ENCODE measurements at regions not wholly inside any gene's neighbourhood (a gene's known extent, or its start where the extent isn't known, plus 50 kb on each side); places are given as distances from the start of the nearest gene placed in this dataset.

DNA sequence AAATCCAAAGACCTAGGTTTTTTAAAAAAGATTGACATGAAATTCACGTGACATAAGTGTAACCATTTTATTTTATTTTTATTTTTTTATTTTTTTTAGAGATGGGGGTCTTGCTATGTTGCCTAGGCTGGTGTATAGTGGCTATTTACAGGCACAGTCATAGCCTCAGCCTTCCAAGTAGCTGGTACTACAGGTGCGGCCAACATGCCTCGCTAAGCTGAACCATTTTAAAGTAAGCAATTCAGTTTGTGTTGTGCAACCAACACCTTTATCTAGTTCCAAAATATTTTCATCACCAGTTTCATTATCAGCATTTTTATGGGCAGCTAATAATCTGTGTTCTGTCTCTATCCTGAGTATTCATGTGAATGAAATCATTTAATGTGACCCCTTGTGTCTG, 107.5 kb upstream of the ENPEP start:
- Histone ChIP-seq H3K4me3 (ENCODE audit: low read length in 2 of 2) (no peak overlapping the region), H3K27me3 (ENCODE audit: control insufficient read depth in 1 of 2, insufficient read depth in 2 of 2, low read length in 1 of 2) (no peaks in the 10 kb centered on the region), H3K27ac (ENCODE audit: low read depth in 1 of 2, low read length in 2 of 2) (no peak overlapping the region), H3K4me1 (ENCODE audit: control insufficient read depth in 1 of 2, insufficient read depth in 2 of 2, low read length in 2 of 2) (no peaks in the 10 kb centered on the region), H3K36me3 (ENCODE audit: control insufficient read depth in 1 of 2, insufficient read depth in 2 of 2, low read length in 1 of 2) (no peaks in the 10 kb centered on the region), H3K9me3 (ENCODE audit: control insufficient read depth, low read length) (peaks cover 3% of the 10 kb centered on the region)
- DNase-seq: no peak
- ATAC-seq (ENCODE audit: low FRiP score): no peak
- WGBS, 2 donors: 93 to 97% methylated on average over 3 of the region's 3 CpGs
- intact Hi-C loops (cut with DNase I): no loop called here

DNA sequence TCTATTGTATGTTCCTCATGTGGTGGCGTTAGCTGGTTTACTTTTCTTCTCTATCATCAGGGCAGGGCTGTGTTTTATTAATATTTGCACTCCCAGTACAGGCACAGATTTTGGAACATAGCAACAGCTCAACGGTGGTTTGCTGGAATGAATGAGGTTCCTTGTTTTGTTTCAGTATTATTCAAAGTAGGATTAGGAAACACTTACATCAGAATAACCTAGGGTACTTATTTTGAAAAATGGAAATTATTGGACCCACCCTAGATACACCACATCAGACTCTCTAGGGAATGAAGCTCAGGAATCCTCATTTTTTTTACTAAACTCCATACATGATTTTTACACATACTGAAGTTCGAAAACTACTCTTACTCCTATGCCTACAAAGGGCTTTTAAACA, 108.8 kb upstream of the ENPEP start:
- 83 to 88% methylated on average over 3 of the region's 3 CpGs for WGBS, 2 donors
- H3K27me3 ChIP-seq (ENCODE audit: control insufficient read depth in 1 of 2, insufficient read depth in 2 of 2, low read length in 1 of 2): no peaks in the 10 kb centered on the region
- H3K4me3 ChIP-seq (ENCODE audit: low read length in 2 of 2): no peak overlapping the region
- no peaks in the 10 kb centered on the region for H3K36me3 ChIP-seq (ENCODE audit: control insufficient read depth in 1 of 2, insufficient read depth in 2 of 2, low read length in 1 of 2)
- no peaks in the 10 kb centered on the region for H3K4me1 ChIP-seq (ENCODE audit: control insufficient read depth in 1 of 2, insufficient read depth in 2 of 2, low read length in 2 of 2)
- intact Hi-C loops (cut with DNase I): no loop called here
- DNase-seq (no peak), ATAC-seq (ENCODE audit: low FRiP score) (no peak)
- peaks cover 3% of the 10 kb centered on the region for H3K9me3 ChIP-seq (ENCODE audit: control insufficient read depth, low read length)
- no peak overlapping the region for H3K27ac ChIP-seq (ENCODE audit: low read depth in 1 of 2, low read length in 2 of 2)

DNA sequence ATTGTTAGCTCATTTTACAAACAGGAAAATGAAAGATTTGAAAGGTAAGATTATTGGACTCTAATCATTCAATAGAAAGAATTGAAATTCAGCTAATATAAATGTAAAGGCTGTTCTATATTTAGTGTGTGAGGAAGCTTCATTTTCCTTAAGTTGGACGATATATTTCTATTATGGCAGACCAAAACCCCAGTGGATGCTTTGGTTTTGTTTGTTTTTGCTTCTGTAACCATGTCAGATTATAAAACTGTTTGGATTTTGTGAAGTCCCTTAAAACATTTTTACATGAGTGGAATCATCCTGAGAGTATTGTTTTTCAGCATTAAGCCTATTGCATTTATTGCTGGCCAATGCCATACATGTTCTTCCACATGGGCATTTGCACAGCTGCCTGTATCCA, 110.2 kb upstream of the ENPEP start:
- no peak for DNase-seq
- no peaks in the 10 kb centered on the region for H3K27me3 ChIP-seq (ENCODE audit: control insufficient read depth in 1 of 2, insufficient read depth in 2 of 2, low read length in 1 of 2)
- ATAC-seq (ENCODE audit: low FRiP score): no peak
- no peak overlapping the region for H3K27ac ChIP-seq (ENCODE audit: low read depth in 1 of 2, low read length in 2 of 2)
- 45 to 46% methylated on average over 1 of the region's 1 CpG for WGBS, 2 donors
- intact Hi-C loops (cut with DNase I): no loop called here
- H3K4me1 ChIP-seq (ENCODE audit: control insufficient read depth in 1 of 2, insufficient read depth in 2 of 2, low read length in 2 of 2): no peaks in the 10 kb centered on the region
- no peak overlapping the region for H3K4me3 ChIP-seq (ENCODE audit: low read length in 2 of 2)
- H3K9me3 ChIP-seq (ENCODE audit: control insufficient read depth, low read length): peaks cover 1% of the 10 kb centered on the region
- H3K36me3 ChIP-seq (ENCODE audit: control insufficient read depth in 1 of 2, insufficient read depth in 2 of 2, low read length in 1 of 2): no peaks in the 10 kb centered on the region

DNA sequence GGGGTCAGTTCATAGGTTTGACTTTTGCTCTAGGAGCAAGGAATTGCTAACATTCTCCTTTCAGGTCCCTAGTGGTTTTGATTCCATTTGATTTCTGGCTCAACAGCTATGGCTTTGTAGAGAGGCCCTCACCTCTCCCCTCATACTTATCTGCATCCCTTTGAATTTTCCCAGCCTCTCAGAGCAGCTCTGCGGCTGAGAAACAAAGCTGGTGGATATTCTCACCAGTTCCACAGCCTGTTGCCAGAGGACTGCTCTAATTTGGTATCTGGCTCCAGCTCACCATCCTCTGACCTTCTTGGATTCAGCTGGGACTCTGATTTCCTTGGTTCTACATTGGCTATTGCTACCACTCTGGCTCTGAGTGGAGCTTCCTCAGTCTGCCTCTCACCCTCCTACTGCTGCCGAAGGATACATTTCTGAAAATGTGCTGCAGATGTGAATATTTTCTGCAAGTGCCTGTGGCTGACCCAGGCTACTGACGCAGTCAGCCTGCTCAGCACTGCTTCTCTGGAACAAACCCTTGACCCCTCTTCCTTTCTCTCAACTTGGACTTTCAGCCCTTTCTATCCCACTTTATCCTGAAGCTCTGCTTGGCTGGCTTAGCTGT, 110.9 kb upstream of the ENPEP start:
- WGBS, 2 donors: 32 to 46% methylated on average over 3 of the region's 3 CpGs
- H3K36me3 ChIP-seq (ENCODE audit: control insufficient read depth in 1 of 2, insufficient read depth in 2 of 2, low read length in 1 of 2): no peaks in the 10 kb centered on the region
- DNase-seq: no peak
- H3K4me3 ChIP-seq (ENCODE audit: low read length in 2 of 2): no peak overlapping the region
- no peaks in the 10 kb centered on the region for H3K27me3 ChIP-seq (ENCODE audit: control insufficient read depth in 1 of 2, insufficient read depth in 2 of 2, low read length in 1 of 2)
- intact Hi-C loops (cut with DNase I): no loop called here
- ATAC-seq (ENCODE audit: low FRiP score): no peak
- H3K9me3 ChIP-seq (ENCODE audit: control insufficient read depth, low read length): no peaks in the 10 kb centered on the region
- no peak overlapping the region for H3K27ac ChIP-seq (ENCODE audit: low read depth in 1 of 2, low read length in 2 of 2)
- H3K4me1 ChIP-seq (ENCODE audit: control insufficient read depth in 1 of 2, insufficient read depth in 2 of 2, low read length in 2 of 2): no peaks in the 10 kb centered on the region

DNA sequence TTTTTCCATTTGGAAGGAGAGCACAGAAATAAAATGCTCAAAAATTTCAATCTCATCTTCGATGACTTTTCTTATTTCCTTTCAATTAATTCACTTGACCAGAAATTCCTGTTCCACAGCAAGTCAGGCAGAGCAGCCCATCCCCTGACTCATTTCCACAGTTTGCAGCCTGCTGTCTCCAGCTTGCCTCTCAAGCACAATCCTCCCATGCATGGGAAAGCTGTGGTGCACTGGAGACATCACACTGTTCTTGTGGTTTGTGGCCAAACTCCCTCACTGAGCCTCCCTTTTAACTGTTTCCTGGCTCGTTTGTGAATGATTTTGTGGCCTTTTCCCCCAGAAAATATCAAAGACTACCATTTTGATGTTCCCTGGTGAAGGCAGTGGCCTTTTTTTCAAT, 114.0 kb upstream of the ENPEP start:
- no peaks in the 10 kb centered on the region for H3K27me3 ChIP-seq (ENCODE audit: control insufficient read depth in 1 of 2, insufficient read depth in 2 of 2, low read length in 1 of 2)
- H3K9me3 ChIP-seq (ENCODE audit: control insufficient read depth, low read length): no peaks in the 10 kb centered on the region
- no peak overlapping the region for H3K4me3 ChIP-seq (ENCODE audit: low read length in 2 of 2)
- no peaks in the 10 kb centered on the region for H3K4me1 ChIP-seq (ENCODE audit: control insufficient read depth in 1 of 2, insufficient read depth in 2 of 2, low read length in 2 of 2)
- 53 to 58% methylated on average over 2 of the region's 2 CpGs for WGBS, 2 donors
- H3K36me3 ChIP-seq (ENCODE audit: control insufficient read depth in 1 of 2, insufficient read depth in 2 of 2, low read length in 1 of 2): no peaks in the 10 kb centered on the region
- intact Hi-C loops (cut with DNase I): no loop called here
- no peak overlapping the region for H3K27ac ChIP-seq (ENCODE audit: low read depth in 1 of 2, low read length in 2 of 2)
- DNase-seq (no peak), ATAC-seq (ENCODE audit: low FRiP score) (no peak)

- Histone ChIP-seq H3K27me3 (ENCODE audit: control insufficient read depth in 1 of 2, insufficient read depth in 2 of 2, low read length in 1 of 2) (no peaks in the 10 kb centered on the region), H3K36me3 (ENCODE audit: control insufficient read depth in 1 of 2, insufficient read depth in 2 of 2, low read length in 1 of 2) (no peaks in the 10 kb centered on the region)
Measured at GRCh38 chr4:110359076-110359475, 116.9 kb upstream of the ENPEP start.

DNA sequence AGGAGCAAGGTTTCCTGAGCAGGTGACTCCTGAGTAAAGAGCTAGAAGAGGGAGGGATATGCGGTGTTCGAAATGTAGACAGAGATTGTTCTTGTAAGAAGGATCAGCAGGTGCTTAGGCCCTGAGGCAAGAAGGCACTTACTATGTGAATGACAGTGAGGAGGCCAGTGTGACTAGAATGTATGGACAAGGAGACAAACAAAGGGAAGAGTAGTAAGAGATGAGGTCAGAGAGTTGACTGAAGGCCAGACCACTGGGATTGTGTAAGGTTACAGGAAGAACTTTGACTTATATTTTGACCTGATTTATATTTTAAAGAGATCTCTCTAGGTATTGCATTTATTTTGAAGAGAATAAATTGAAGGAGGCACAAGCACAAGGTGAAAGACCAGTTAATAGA, 118.4 kb upstream of the ENPEP start:
- Histone ChIP-seq H3K27me3 (ENCODE audit: control insufficient read depth in 1 of 2, insufficient read depth in 2 of 2, low read length in 1 of 2) (no peaks in the 10 kb centered on the region), H3K36me3 (ENCODE audit: control insufficient read depth in 1 of 2, insufficient read depth in 2 of 2, low read length in 1 of 2) (no peaks in the 10 kb centered on the region), H3K4me3 (ENCODE audit: low read length in 2 of 2) (no peak overlapping the region), H3K4me1 (ENCODE audit: control insufficient read depth in 1 of 2, insufficient read depth in 2 of 2, low read length in 2 of 2) (no peaks in the 10 kb centered on the region), H3K9me3 (ENCODE audit: control insufficient read depth, low read length) (no peaks in the 10 kb centered on the region), H3K27ac (ENCODE audit: low read depth in 1 of 2, low read length in 2 of 2) (no peak overlapping the region)
- DNase-seq (no peak), ATAC-seq (ENCODE audit: low FRiP score) (no peak)
- intact Hi-C loops (cut with DNase I): no loop called here
- 95 to 100% methylated on average over 2 of the region's 2 CpGs for WGBS, 2 donors

More at GRCh38 chr4:110359076-110359475, 116.9 kb upstream of the ENPEP start:
- DNase-seq (no peak), ATAC-seq (ENCODE audit: low FRiP score) (no peak)
- no peaks in the 10 kb centered on the region for H3K9me3 ChIP-seq (ENCODE audit: control insufficient read depth, low read length)
- H3K4me1 ChIP-seq (ENCODE audit: control insufficient read depth in 1 of 2, insufficient read depth in 2 of 2, low read length in 2 of 2): no peaks in the 10 kb centered on the region
- H3K27ac ChIP-seq (ENCODE audit: low read depth in 1 of 2, low read length in 2 of 2): no peak overlapping the region
- H3K4me3 ChIP-seq (ENCODE audit: low read length in 2 of 2): no peak overlapping the region
- 37 to 78% methylated on average over 1 of the region's 1 CpG for WGBS, 2 donors
- intact Hi-C loops (cut with DNase I): no loop called here

- ATAC-seq (ENCODE audit: low FRiP score): no peak
- no peak overlapping the region for H3K4me3 ChIP-seq (ENCODE audit: low read length in 2 of 2)
Measured at GRCh38 chr4:110354460-110354859, 121.5 kb upstream of the ENPEP start.

GRCh38 chr4:110352670-110353442, 123.1 kb upstream of the ENPEP start:
- intact Hi-C loops (cut with DNase I): no loop called here
- Histone ChIP-seq H3K36me3 (ENCODE audit: control insufficient read depth in 1 of 2, insufficient read depth in 2 of 2, low read length in 1 of 2) (no peaks in the 10 kb centered on the region), H3K4me3 (ENCODE audit: low read length in 2 of 2) (no peak overlapping the region), H3K27me3 (ENCODE audit: control insufficient read depth in 1 of 2, insufficient read depth in 2 of 2, low read length in 1 of 2) (no peaks in the 10 kb centered on the region), H3K27ac (ENCODE audit: low read depth in 1 of 2, low read length in 2 of 2) (no peak overlapping the region), H3K9me3 (ENCODE audit: control insufficient read depth, low read length) (no peaks in the 10 kb centered on the region), H3K4me1 (ENCODE audit: control insufficient read depth in 1 of 2, insufficient read depth in 2 of 2, low read length in 2 of 2) (no peaks in the 10 kb centered on the region)
- DNase-seq (no peak), ATAC-seq (ENCODE audit: low FRiP score) (no peak)
- 82 to 84% methylated on average over 5 of the region's 5 CpGs for WGBS, 2 donors

More at GRCh38 chr4:110354460-110354859, 121.5 kb upstream of the ENPEP start:
- no peak for DNase-seq
- H3K36me3 ChIP-seq (ENCODE audit: control insufficient read depth in 1 of 2, insufficient read depth in 2 of 2, low read length in 1 of 2): no peaks in the 10 kb centered on the region
- no peaks in the 10 kb centered on the region for H3K27me3 ChIP-seq (ENCODE audit: control insufficient read depth in 1 of 2, insufficient read depth in 2 of 2, low read length in 1 of 2)
- intact Hi-C loops (cut with DNase I): no loop called here
- 46 to 47% methylated on average over 4 of the region's 4 CpGs for WGBS, 2 donors
- H3K27ac ChIP-seq (ENCODE audit: low read depth in 1 of 2, low read length in 2 of 2): no peak overlapping the region
- H3K4me1 ChIP-seq (ENCODE audit: control insufficient read depth in 1 of 2, insufficient read depth in 2 of 2, low read length in 2 of 2): no peaks in the 10 kb centered on the region
- H3K9me3 ChIP-seq (ENCODE audit: control insufficient read depth, low read length): no peaks in the 10 kb centered on the region
